Testis (tissue), 2 donors: ENCODE measurements at regions not wholly inside any gene's neighbourhood (a gene's known extent, or its start where the extent isn't known, plus 50 kb on each side); places are given as distances from the start of the nearest gene placed in this dataset.

Source experiments
- CTCF ChIP-seq, 3 experiments: fragments of 450-650 bp in 2 of 3; fragments of 200-600 bp in 1 of 3; sonication (generic) in 1 of 3; IDR thresholded peaks; one replicate each; pipeline ENCODE4 v1.5.1; 2016 to 2019; ENCODE audit warnings: antibody characterized with exemption in 3 of 3, mild to moderate bottlenecking in 2 of 3, moderate library complexity in 1 of 3
- POLR2A ChIP-seq: fragments of 450-650 bp; IDR thresholded peaks from one replicate; pipeline ENCODE4 v1.6.1; 2017; ENCODE audit warnings: antibody characterized with exemption, mild to moderate bottlenecking, moderate library complexity

DNA sequence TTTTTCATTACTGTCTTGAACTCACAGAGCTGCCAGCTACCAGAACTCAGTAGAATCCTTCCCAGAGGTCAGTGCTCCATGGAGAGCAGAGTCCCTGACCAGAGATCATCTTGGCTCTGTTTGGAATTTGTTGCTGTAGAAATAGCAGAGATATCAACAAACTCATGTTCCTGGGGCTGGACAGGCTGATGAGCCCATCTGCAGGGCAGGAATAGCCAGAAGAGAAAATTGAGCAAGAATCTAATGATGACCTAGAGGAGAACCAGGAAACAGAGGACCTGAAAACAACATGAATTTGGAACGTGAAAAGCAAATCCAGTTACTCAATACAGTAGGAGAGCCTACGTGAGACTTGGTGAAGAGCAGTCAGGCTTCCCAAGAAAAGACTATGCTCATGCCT lies 437.8 kb downstream of the PLK2 start:
- TF ChIP-seq CTCF (IDR thresholded peaks at IDR 0.05) (no peak), POLR2A (no peak)
